ENCODE measurements at regions not wholly inside any gene's neighbourhood (a gene's known extent, or its start where the extent isn't known, plus 50 kb on each side); places are given as distances from the start of the nearest gene placed in this dataset.

GRCh38 chr2:221689140-221689539, 117.0 kb upstream of the EPHA4 start:
- TF ChIP-seq EZH2 (IDR thresholded peaks at IDR 0.05; ENCODE audit: low read depth) (no peak), CTCF (conservative IDR thresholded peaks at IDR 0.05) (no peak)

All from PC-9 (cell line).